HG02623 (cell line): ENCODE measurements at regions not wholly inside any gene's neighbourhood (a gene's known extent, or its start where the extent isn't known, plus 50 kb on each side); places are given as distances from the start of the nearest gene placed in this dataset.
"Not testable (repeated sequence)": the region's sequence is repeated elsewhere in the genome, so short reads cannot be mapped to it uniquely, and the experiment has no call there.

Experiments used
- ATAC-seq: cut with Tn5 transposase; IDR thresholded peaks from one replicate; pipeline ENCODE4 v1.9.1; 2021; ENCODE audit warnings: moderate library complexity; ENCODE audit not compliant: unreplicated experiment

DNA sequence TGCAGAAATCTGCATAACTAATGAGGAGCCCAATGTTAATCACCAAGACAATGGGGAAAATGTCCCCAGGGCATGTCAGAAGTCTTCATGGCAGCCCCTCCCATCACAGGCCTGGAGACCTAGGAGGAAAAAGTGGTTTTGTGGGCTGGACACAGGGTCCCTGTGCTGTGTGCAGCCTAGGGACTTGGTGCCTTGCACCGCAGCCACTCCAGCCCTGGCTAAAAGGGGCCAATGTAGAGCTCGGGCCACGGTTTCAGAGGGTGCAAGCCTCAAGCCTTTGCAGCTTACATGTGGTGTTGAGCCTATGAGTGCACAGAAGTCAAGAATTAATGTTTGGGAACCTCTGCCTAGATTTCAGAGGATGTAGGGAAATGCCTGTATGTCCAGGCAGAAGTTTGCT, 474.3 kb upstream of the ADGRB3 start:
- ATAC-seq, result not testable (repeated sequence)

DNA sequence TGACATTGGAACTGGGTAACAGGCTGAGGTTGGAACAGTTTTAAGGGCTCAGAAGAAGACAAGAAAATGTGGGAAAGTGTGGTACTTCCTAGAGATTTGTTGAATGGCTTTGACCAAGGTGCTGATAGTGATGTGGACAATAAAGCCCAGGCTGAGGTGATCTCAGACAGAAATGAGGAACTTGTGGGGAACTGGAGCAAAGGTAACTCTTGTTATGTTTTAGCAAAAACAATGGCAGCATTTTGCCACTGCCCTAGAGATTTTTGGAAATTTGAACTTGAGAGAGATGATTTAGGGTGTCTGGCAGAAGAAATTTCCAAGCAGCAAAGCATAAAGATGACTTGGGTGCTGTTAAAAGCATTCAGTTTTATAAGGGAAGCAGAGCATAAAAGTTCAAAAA, 474.7 kb upstream of the ADGRB3 start:
- no peak for ATAC-seq

DNA sequence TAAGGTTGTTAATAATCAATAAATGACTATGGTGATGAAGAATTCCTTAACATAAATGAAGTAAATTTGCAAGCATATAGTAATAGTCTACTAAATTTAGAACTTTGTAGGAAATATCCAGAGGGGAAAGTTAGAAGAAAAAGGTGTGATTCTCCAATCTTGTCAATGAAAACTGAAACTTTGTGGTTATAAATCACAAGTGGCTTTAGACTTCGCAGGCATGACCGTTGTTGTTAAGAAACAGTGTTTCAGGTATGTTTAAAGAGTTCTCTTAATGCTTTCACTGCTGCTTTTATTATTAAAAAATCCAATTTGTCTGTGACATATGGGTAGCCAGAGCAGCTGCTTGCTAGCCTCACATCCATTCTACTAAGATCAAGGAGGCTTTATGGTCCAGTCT, 475.6 kb upstream of the ADGRB3 start:
- ATAC-seq, result no peak

DNA sequence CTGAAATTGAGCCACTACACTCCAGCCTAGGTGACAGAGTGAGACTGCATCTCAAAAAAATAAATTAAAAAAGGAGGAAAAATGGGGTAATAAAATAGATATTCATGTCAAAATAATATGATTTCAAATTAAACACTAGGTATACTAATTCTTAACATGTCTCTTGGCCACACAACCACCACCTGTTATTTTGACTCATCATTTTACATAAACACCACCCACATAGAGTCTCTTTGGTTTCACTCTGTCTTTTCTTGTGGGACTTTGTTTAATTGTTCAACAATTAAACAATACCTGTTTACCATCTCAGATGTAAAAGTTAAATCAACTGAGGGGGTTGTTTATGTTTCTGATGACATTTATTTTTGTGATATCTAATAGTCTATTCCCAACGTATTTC, 476.8 kb upstream of the ADGRB3 start:
- ATAC-seq, result peak; percentile 66

DNA sequence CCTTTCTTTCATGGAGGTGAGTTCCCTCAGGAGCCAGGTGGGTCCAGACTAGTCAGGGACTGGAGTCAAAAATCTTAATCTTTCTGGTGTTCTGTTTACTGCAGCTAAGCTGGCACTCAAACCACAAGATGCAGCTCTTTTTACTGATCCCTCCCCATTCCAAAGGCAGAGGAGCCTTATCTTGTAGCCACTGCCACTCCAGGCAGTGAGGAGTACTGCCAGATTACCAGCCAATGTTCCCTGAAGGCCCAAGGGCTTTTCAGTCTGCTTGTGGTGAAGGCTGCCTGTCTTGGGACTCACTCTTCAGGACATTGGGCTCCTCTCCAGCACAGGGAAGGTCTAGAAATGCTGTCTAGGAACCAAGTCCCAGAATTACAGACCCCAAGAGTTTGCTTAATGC, 490.4 kb upstream of the ADGRB3 start:
- ATAC-seq, result no peak

DNA sequence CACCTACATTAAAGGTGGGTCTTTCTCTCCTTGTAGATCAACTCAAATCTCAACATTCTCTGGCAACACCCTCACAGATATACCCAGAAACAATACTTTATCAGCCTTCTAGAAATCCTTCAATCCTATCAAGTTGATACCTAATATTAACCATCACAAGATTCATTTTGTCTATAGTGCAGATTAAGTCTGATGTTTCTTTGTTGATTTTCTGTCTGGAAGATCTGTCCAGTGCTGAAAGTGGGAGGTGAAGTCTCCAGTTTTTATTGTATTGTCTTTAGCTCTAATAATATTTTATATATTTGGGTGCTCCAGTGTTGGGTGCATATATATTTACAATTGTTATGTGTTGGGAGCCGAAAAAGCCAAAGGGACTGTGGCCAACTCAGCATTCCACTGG, 493.9 kb upstream of the ADGRB3 start:
- ATAC-seq, result no peak

DNA sequence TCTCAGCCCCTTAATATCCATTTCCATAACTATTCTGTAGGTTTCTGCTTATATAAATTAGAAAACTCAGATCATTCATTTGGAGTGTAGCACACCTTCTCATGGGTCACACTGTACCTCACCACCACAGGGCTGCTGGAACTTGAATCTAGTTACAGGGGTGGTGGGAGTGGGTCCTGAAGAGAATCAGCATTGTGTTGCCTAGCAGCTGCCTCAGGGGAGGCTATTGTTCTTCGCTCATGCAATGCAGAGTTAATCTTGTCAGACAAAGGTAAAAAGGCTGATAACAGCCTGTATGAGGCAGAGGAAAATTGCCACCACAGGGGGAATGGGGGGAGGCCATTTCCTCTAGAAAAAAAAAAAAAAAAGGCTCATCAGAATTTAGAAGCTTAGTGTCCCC, 496.0 kb upstream of the ADGRB3 start:
- ATAC-seq, result no peak

DNA sequence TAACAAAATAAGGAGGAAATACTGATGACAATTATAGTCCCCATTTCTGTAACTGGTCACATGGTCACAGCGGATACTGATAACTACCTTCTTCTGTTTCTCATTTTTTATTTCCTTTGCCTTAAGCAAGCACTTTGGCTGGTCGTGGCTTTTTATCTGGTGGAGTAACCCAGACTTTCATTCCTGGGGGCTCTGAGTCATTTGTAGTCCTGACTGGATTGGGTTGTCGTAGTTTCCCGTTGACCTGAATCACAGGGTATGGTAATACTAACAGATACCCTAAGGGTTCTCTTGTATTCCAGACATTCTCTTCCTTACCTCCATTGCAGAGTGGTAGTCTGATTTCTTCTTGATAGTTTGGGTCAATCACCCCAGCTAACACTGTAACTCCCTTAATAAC, 500.3 kb upstream of the ADGRB3 start:
- ATAC-seq, result no peak

DNA sequence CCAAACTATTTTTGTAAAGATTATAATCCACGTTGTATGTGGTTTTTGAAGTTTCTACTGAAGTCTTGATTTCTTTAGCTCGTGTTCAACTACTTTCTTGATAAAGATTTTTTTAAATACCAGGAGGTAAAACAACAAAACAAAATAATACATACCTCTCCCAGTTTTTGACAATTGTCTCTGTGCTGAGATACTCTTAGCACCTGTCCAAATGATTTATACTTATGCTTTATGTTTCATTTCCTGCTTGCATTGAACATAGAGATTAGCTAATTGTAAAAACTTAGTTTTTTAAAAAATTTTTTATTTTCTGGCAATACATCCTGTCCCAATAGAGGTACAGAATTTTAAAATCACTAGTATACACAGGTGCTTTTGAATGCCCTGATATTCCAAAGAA, 506.9 kb upstream of the ADGRB3 start:
- no peak for ATAC-seq

DNA sequence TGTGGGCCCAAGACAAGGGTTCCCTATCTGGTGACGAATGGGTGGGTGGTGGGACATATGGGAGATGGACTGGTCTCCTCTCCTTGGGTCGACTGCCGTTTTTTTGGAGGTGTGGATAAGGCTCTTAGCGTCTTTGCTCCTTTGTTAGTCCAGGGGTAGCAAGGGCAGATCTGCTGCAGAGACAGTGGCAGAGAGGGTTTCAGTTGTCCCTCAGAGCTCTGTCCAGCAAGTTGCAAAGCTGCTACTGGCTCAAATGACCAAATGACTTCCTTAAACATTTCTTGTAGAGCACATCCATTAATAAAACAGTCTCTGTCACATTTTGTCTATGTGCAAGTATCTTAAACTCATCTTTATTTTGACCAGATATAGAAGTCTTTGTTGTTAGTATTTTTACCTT, 508.0 kb upstream of the ADGRB3 start:
- ATAC-seq, result no peak

DNA sequence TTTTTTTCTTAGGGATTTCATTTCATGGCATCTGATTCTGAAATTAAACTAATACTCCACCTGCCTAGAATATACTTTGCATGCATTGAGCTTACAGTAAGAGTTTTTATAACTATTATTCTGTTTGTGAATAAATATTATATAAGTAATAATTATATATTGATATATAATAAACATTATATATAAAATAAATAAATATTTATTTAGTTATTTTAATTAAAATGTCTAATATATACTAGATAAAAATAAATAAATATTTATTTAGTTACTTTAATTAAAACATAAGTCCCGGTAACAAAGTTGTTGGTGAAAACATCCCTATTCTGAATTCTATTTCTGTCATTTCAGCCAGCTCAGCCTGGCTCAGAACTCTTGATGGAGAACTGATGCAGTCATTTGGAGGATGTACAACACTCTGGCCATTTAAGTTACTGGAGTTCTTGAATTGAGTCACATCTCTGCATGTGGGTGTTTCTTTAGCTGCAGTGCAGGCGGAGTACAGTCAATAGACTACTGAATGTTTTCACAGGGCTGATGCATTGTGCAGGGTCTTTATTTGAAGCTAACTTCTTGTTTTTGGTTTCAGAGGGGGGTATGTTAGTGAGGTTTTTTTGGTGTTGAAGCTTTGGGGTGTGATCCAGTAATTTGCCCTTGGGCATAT, 508.9 kb upstream of the ADGRB3 start:
- peak; percentile 99 for ATAC-seq

DNA sequence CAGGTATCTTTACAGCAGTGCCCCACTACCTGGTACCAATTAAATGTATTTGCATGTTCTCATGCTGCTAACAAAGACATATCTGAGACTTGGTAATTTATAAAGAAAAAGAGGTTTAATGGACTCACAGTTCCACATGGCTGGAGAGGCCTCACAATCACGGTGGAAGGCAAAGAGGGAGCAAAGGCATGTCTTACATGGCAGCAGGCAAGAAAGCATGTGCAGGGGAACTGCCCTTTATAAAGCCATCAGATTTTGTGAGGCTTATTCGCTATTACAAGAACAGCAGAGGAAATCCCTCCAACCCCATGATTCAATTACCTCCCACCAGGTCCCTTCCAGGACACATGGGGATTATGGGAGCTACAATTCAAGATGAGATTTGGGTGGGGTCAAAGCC, 512.1 kb upstream of the ADGRB3 start:
- not testable (repeated sequence) for ATAC-seq

DNA sequence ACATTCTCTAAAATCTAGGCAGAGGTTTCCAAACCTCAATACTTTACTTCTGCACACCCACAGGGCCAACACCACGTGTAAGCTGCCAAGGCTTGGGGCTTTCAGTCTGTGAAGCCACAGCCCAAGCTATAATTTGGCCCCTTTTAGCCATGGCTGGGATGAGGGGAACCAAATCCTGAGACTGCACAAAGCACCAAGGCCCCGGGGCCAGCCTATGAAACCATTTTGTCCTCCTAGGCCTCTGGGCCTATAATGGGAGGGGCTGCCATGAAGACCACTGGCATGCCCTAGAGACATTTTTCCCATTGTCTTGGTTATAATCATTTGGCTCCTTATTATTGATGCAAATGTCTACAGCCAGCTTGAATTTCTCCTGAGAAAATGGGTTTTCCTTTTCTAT, 513.0 kb upstream of the ADGRB3 start:
- no peak for ATAC-seq

DNA sequence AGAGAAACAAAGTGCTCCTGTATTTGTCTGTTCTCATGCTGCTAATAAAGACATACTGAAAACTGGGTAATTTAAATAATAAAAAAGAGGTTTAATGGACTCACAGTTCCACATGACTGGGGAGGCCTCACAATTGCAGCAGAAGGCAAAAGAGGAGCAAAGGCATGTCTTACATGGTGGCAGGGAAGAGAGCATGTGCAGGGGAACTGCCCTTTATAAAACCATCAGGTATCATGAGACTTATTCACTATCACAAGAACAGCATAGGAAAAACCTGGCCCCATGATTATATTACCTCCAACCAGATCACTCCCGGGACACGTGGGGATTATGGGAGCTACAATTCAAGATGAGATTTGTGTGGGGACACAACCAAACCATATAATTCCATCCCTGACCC, 514.1 kb upstream of the ADGRB3 start:
- not testable (repeated sequence) for ATAC-seq

DNA sequence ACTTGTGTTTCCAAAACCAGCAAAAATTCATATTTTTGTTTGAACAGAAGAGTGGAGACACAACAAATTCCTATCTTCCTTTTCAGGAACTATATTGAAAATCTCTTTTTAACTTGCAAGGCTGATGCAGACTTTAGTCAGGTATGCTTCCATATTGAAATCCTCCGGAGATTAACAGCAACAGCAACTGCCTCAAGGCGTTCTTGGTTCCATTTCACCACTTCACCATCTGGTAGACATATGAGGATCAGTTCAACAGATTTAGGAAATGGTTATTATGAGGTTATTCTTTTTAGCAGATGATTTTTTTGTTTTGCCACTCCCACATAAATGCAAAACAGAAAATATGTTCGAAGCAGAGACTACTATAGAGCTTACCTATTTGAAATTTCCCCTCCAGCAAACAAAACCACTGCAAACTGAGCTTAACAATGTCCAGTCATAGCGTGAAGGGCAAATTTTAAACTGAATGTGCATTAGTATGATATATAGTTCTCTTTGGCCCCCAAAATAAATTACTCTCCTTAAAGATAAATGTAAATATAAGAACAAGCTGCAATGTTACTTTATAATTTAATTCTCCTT, 520.5 kb upstream of the ADGRB3 start:
- ATAC-seq, result no peak

DNA sequence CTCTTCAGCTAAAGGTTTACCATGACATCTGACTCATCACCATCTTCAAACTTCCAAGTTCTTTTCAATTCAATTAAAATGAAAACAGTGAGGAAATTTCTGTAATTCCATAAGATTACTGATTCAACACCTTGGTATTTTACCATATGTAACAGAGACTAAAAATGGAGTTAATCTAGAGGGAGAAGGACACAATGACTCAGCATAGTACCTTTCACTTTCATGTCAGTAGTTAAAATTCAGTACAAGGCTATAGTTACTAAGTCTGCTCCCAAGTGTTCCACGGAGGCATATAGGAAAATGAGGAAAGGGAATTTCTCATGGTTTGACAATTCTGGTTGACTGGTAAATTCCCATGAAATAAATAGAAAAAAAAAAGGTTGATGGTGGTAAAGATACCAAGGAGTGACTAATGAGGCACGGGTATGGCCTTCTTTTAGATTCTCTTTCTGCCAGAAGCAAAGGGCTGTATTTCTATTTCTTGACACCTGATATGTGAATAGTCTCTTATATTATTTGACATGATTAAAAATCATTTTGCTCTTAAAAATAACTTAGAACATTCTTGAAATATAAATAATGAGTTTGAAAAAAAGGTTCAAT, 526.7 kb upstream of the ADGRB3 start:
- peak; percentile 90 for ATAC-seq

DNA sequence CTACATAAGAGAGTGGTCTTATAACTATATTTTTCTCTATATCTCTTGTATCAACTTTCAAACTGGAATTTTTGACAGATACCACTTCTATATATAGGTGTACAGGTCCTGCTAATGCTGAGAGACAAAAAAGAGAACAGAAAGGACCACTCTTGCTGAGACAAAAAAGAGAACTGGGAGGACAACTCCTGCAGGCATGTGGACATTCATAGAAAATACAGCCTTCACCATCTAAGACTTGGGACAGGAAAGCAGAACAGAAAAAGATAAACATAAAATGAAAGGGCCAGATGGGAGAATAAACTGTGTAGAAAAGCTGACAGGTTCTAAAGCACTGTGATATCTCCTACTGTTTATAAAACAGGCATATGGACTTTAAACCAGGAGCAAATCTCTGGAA, 541.0 kb upstream of the ADGRB3 start:
- peak; percentile 97 for ATAC-seq

DNA sequence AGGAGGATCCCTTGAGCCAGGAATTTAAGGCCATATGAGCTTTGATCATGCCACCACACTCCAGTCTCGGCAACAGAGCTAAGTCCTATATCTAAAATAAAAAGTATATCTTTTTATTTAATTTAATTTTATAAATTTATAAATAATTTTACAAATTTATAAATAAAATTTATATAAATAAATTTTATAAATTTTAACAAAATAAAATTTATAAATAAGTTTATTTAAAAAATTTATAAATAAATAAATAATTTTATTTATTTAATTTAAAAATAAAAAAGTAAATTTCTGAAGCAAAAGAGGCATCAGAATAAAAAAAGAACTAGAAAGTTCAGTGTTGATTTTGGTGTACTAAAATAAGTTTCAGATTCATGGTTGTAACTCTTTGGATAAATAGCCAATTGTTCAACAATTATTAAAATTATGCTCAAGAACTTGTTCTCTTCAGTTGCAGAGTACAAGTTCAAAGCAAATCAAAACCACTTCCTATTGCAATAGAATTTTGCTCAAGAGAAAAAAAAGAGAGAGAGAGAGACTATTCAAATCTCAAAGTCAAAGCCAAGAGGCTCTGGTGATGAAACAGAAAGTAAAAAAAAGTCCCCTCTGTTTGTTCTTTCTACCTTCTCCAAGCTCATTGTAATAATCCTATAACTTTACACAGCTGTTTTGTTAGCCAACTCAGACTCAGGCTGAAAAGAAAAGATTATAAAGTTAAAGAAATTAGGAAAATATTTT, 547.5 kb upstream of the ADGRB3 start:
- peak; percentile 92 for ATAC-seq

DNA sequence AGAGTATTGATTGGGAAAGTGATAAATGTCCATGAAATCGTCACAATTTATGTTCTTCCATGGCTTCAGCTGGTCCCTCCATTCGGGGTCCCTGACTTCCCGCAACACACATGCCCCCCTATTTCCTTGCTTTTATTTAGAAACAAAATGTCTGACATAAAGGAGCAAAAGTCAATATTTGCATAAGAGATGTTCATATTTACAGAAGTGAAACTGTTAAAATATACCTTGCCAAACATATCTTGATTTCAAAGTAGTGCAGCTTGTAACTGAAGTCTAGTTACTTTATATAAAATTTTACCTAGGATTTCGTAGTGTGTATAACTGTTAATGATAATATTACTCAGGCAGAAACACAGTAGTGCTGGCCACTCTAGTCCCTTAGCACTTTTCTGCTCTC, 548.9 kb upstream of the ADGRB3 start:
- ATAC-seq, result no peak

DNA sequence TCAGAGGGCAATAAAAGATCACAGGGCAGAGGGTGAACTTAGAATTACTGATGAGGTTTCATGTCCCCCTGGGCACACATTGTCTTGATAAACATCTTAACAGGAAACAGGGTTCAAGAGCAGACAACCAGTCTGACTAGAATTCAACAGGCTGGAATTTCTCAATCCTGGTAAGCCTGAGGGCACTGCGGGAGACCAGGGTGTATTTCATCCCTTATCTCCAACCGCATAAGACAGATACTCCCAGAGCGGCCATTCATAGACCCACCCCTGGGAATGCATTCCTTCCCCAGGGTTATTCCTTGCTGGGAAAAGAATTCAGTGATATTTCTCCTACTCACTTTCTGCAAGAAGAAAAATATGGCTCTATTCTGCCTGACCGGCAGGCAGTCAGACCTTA, 549.5 kb upstream of the ADGRB3 start:
- ATAC-seq, result not testable (repeated sequence)

DNA sequence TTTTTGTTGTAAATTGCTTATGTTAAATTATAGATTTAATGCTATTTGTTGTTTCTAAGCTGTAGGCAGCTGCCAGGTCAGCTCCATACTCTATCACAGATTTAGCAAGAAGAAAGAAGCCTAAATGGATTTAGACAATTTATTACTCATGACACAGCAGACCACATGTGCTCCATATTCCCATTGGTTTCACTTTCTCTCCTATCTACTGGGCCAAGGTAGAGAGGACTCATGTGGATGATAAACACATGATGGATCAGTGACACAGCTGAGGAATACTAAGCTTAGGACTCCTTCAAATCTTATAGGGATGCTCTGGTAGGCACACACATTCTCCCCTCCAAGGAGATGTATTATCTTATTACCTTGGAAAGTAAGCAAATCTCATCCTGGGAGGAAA, 553.0 kb upstream of the ADGRB3 start:
- no peak for ATAC-seq

DNA sequence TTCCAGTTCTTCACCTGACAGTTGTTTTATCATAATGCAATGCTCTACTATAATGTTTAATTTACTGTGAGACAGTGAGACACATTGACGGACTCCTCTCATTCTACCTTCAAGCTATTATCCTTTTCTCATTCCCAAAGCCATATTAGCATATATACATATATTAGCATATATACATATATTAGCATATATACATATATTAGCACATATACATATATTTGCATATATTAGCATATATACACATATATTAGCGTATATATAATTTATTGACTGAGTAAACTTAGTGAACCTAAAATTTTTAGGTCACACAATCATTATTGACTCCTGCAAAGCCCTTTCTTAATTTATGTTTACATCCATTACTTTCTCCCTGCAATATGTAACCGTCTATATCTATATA, 555.0 kb upstream of the ADGRB3 start:
- ATAC-seq, result no peak
